ENCODE measurements at regions not wholly inside any gene's neighbourhood (a gene's known extent, or its start where the extent isn't known, plus 50 kb on each side); places are given as distances from the start of the nearest gene placed in this dataset.

- no peak for TF ChIP-seq CTCF (IDR thresholded peaks at IDR 0.05 in 4 of 5, conservative IDR thresholded peaks at IDR 0.05 in 1 of 5)
- no peak for TF ChIP-seq POLR2A (IDR thresholded peaks at IDR 0.05)
Observed at GRCh38 chr15:35833581-35833980, 287.6 kb upstream of the DPH6 start.
